Stimulated activated CD8-positive, alpha-beta memory T cell treated with anti-CD3 and anti-CD28 coated beads, Interleukin-15, amount 100 ng/mL, for 48 hours (primary cell): ENCODE measurements at regions not wholly inside any gene's neighbourhood (a gene's known extent, or its start where the extent isn't known, plus 50 kb on each side); places are given as distances from the start of the nearest gene placed in this dataset.
A peak's percentile ranks its signal among the peaks of the same experiment; 100 is the strongest.
"Not testable (repeated sequence)": the region's sequence is repeated elsewhere in the genome, so short reads cannot be mapped to it uniquely, and the experiment has no call there.

Experiments
- DNase-seq, 2 donors: peaks; one replicate each; pipeline ENCODE4 v3.0.0-alpha.2; 2020; ENCODE audit warnings: low read depth in 2 of 2

GRCh38 chr10:78594559-78595268 lies 474.1 kb upstream of the ZMIZ1 start:
- no peak for DNase-seq

DNA sequence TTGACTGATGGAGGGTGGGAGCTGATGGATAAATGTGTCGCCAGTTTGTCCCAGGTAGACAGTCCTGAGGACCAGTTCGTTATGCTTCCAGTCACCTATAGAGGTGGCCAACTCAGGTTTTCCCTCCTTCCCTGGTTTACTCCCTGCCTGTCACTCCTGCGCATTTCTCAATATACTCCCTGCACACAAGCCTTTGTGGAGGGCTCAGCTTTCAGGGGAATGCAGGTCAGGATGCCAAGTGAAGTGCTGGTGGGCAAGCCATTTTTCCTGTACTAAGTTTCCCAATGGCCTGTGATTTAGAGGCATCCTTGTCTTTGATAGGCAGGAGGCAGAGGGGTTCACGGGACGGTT lies 473.5 kb upstream of the ZMIZ1 start:
- DNase-seq, result no peak

- no peak for DNase-seq
These were observed 472.2 kb upstream of the ZMIZ1 start for GRCh38 chr10:78596556-78596955.

DNA sequence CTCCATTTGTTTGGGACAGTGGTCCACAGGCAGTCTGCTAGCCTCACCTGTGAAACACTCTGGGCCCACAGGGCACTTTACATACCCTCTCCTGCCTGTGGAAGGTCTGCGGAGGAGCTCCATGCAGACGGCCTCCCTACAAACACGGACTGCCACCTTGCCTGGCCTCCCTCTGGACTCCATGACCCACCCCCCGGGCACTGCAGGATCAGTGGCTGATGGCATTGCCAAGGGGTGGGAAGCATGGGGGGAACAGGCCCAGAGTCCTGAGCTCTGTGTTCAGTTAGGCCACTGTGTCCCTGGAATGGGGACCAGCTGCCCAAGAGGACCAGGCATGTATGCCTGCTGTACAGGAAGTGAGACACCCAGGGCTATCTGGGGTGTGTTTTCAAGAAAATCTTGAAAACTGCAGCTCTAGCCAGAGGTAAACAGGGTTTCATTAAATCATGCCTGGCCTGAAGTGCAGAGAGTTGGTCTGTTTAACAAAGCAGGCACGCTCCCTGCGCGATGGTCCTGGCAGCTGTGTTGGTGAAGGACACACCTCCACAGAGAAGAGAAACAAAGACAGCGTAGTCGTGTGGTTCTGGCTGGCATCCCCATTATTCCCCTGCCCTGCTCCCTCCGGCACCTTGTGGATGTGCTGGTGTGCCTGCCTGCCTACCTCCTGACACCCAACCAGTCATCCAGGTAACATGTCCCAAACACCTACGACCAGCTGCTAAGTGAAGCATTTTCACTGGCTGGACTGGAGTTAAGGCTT lies 470.8 kb upstream of the ZMIZ1 start:
- DNase-seq, result no peak

DNA sequence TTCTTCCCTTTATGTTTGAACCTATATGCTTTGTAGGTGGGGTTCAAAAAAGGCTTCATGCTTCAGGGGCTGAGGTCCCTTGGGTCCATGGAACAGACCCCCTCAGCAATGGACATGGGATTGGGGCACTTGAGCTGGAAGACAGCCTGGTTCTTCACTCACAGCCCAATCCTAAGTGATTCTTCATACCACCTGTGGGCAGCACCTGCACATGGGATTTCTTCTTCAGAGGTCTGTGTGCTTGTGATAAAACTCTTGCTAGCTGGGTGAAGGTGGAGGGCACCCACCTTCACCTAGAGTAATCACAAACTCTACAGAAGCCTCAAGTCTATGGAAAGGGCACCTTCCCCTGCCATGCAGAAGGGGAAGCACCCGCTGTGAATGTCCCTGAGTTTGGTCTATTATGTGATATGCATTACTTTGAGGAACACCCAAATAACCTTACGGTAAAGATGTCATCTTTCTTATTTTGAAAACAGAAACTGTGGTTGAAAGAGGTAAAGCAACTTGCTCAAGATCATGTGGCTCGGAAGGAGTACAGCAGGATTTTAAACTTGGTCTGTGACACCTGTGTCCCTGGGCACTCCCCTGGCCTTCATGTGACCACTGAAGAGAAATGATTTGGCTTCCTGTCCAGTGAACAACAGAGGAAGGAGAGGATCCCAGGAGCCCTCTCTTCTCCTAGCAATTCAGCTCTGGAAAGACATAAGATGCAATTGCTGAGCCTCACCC lies 469.5 kb upstream of the ZMIZ1 start:
- DNase-seq, result no peak

- no peak for DNase-seq
These were observed 468.6 kb upstream of the ZMIZ1 start for GRCh38 chr10:78600121-78600665.

DNA sequence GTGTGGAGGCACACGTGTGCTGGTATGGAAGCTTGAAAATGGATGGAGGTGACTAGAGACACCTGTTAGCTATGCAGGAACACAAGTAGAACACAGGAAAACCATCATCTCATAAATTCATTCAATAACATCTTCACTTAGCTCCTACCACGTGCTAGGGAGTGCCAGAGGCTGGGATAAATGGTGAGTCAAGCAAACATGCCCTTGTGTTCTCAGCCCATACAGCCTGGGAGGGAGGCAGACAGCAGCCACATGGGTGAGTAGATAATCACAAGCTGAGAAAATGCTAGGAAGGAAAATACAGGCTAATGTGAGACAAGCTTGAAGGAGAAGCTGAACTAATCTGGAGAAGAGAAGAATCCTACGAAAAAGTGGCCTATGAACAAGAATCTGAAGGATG lies 468.0 kb upstream of the ZMIZ1 start:
- no peak for DNase-seq

DNA sequence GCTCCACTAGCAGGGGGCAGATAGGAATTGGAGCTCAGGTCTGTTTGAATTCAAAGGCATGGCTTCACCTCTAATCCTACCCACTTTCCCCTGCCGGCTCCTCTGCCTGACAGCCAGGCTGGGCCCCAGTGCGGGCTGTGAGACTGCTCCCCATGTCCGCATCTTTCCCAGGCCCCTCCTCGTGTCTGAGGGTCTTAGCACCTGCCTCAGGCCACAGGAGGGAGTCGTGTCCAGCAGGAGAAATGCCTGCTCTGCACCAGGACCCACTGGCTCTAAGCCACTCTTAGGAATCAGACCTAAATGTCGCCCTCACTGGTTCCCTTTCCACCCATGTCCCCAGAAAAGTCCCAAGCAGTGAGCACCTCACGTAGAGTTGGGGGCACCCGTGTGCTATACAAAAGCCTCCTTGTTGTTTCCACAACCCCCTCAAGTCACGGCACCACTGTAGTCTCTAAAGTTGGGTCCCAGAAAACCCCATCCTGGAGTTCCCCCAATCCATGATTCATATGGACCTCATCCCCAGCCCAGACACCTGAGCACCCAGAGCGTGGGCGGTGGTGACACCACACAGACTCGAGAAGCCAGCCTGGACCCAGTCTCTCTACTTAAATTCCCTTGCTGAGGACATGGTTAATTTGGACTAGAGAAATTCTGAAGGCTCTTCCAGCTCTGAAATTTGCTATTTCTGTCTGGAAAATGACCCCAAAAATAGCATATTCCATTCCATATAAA lies 466.4 kb upstream of the ZMIZ1 start:
- DNase-seq, result peak; percentile 21 to 24

- no peak for DNase-seq
These were observed 464.5 kb upstream of the ZMIZ1 start for GRCh38 chr10:78604286-78604685.

GRCh38 chr10:78604721-78605120 lies 464.0 kb upstream of the ZMIZ1 start:
- DNase-seq, result no peak

- DNase-seq, result no peak
These were observed 462.9 kb upstream of the ZMIZ1 start for GRCh38 chr10:78605800-78606350.

DNA sequence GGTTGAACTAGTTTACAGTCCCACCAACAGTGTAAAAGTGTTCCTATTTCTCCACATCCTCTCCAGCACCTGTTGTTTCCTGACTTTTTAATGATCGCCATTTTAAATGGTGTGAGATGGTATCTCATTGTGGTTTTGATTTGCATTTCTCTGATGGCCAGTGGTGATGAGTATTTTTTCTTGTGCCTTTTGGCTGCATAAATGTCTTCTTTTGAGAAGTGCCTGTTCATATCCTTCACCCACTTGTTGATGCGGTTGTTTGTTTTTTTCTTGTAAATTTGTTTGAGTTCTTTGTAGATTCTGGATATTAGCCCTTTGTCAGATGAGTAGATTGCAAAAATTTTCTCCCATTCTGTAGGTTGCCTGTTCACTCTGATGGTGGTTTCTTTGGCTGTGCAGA lies 462.0 kb upstream of the ZMIZ1 start:
- DNase-seq, result not testable (repeated sequence)

DNA sequence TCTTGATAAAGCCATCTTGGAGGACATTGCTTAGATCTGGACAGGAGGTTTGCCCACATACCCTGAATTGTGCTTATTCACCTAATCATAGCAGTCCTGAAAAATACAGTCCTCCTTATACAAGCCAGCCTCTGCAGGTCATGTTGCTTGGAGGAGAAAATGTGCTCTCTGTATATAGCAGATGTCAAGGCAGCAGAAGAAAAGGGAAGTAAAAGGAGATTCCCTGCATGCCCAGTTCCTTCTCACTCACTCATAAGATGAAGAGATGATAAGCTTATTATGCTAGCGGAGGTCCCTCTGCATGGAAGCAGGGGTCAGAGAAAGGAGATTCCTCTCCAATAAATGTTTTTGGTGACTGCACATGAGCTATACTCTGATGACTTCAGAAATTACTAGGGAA lies 458.8 kb upstream of the ZMIZ1 start:
- DNase-seq, result no peak

GRCh38 chr10:78613132-78613531 lies 455.6 kb upstream of the ZMIZ1 start:
- no peak for DNase-seq

DNA sequence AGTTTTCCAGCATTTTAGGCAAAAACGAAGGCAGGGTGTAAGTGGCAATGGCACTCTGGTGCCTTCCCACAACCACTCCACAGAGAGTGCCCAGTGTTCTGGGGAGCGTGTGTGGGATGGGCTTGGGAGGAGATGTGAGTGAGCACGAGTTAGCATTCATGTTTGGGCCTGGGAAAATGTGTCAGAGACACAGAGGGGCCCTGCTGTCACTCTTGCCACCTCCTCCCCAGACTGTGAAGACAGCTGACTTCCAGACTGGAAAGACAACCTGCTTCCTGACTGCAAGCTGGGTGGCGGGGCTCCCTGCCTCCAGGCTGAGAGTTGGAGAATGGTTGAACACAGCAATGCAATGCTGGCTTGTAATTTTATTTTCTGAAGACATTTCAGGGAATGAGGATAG lies 454.5 kb upstream of the ZMIZ1 start:
- DNase-seq, result no peak

- DNase-seq, result no peak
These were observed 454.0 kb upstream of the ZMIZ1 start for GRCh38 chr10:78614744-78615143.

GRCh38 chr10:78616125-78616695 lies 452.6 kb upstream of the ZMIZ1 start:
- no peak for DNase-seq

- no peak for DNase-seq
These were observed 451.7 kb upstream of the ZMIZ1 start for GRCh38 chr10:78617115-78617514.

- no peak for DNase-seq
These were observed 451.1 kb upstream of the ZMIZ1 start for GRCh38 chr10:78617631-78618030.

- DNase-seq, result no peak
These were observed 450.7 kb upstream of the ZMIZ1 start for GRCh38 chr10:78618050-78618449.
